GM13977 (cell line): ENCODE measurements at regions not wholly inside any gene's neighbourhood (a gene's known extent, or its start where the extent isn't known, plus 50 kb on each side); places are given as distances from the start of the nearest gene placed in this dataset.

Source experiments
- DNase-seq: peaks from one replicate; pipeline ENCODE4 v3.0.0; 2012; ENCODE audit warnings: low spot score
- in situ Hi-C: fragments of 300-500 bp; cut with MboI; formaldehyde crosslinking; loops from one replicate; pipeline ENCODE4 v1.12.0; 2022; ENCODE audit warnings: low sequenced_read_pairs, low pct_unique_long_range_greater_than_20kb, mixed read lengths, inconsistent platforms; ENCODE audit not compliant: unreplicated experiment
- TF ChIP-seq, protein P1 (sequence below): IDR thresholded peaks from 2 replicates; pipeline ENCODE4 v1.5.1; 2012; ENCODE audit warnings: mild to moderate bottlenecking, control low read depth; ENCODE audit not compliant: insufficient read depth; ENCODE audit errors: extremely low read depth, missing control alignments

DNA sequence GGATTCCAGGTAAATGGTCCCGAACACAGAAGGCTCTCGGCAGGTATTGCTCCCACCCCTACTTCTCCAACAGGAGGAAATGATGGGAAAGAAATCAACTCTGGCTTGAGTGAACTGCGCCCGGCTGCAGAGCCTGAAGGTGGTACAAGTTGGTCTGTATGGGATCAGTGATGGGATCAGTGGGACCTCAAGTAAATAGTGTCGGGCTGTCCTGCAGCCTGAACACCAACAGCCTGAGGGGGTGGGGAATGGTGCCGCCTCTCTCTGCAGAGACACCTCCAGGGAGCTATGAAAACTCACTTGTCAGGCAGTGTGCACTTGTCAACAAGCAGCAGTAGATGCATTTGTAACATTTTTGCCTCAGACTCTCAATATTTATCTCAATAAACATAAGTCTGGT, 183.5 kb downstream of the MATN1 start:
- DNase-seq: no peak
- TF ChIP-seq, protein P1, sequence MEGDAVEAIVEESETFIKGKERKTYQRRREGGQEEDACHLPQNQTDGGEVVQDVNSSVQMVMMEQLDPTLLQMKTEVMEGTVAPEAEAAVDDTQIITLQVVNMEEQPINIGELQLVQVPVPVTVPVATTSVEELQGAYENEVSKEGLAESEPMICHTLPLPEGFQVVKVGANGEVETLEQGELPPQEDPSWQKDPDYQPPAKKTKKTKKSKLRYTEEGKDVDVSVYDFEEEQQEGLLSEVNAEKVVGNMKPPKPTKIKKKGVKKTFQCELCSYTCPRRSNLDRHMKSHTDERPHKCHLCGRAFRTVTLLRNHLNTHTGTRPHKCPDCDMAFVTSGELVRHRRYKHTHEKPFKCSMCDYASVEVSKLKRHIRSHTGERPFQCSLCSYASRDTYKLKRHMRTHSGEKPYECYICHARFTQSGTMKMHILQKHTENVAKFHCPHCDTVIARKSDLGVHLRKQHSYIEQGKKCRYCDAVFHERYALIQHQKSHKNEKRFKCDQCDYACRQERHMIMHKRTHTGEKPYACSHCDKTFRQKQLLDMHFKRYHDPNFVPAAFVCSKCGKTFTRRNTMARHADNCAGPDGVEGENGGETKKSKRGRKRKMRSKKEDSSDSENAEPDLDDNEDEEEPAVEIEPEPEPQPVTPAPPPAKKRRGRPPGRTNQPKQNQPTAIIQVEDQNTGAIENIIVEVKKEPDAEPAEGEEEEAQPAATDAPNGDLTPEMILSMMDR: no peak
- in situ Hi-C loops: no loop called here

DNA sequence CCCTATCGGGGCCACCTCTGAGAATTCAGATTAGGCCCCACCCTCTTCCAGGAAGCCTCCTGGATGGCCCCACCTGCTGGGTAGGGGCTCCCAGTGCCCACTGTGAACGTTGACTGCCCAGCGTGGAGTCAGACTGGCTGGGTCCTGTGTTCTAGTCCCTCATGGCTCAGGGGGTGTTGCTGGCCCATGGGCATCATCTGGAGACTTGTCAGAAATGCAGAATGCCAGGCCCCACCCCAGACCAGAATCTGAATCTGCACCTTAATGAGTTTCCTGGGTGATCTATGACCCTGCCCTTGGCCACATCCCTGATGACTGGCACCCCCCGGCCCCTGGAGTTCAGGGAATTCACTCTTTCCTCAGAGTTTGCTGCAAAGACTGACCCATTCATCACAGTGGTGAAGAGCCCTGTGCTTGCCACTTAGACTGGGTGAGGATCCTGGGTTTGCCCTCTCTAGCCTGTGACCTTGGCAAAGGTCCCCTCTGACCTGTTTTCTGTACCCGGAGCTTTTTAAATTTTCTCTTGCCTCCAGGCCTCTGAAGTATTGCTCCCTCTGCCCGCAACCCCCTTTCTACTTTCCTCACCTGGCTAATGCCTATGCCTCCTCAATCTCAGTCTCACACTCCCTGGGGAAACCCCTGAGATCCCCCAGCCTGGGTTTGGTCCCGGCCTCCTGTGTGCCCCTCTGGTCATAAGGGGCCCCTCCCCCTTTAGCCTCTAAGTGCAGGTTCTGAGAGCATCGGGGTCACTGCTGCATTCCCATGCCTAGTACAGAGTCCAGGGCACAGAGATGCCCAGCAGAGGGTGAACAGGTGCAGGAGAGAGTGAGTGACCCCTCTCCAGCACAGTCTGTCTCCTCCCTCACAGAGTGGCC, 184.2 kb downstream of the MATN1 start:
- in situ Hi-C loops: no loop called here
- no peak for DNase-seq
- TF ChIP-seq, protein P1: no peak

DNA sequence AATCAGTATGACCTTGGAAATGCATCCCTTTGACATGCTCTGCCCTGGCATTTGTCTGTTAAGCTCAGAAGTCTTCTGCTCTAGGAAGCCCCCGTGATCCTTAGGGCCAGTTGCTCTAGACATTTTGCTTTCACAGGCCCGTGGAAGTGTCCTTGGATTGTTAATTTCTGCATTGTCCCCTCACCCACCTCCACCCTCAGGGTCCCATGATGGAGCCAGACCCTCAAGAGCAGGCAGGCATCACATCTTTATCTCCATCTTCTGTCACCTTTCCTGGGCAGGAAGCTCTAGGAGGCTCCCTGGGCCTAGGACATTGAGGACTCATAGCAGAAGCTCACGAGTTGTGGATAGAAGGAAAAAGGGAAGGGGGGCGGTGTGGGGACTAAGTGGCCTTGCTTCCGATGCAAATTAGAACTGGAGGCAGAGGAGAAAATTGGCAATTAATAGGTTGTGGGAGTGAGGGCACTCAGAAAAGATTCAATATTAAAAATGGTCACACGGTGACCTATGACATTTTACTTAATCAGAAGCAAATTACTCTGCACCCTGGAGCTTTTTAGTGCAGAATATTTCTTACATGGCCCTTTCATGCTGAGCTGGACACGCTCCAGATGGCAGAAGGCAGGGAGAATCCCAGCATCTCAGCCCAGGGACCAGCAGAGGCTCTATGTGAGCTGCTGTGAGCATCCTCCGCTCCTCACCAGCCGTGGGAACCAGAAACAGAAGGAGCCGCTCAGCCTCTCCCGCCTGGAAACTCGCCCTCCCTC, 185.0 kb downstream of the MATN1 start:
- TF ChIP-seq, protein P1: no peak
- DNase-seq: no peak
- in situ Hi-C loops: no loop called here

DNA sequence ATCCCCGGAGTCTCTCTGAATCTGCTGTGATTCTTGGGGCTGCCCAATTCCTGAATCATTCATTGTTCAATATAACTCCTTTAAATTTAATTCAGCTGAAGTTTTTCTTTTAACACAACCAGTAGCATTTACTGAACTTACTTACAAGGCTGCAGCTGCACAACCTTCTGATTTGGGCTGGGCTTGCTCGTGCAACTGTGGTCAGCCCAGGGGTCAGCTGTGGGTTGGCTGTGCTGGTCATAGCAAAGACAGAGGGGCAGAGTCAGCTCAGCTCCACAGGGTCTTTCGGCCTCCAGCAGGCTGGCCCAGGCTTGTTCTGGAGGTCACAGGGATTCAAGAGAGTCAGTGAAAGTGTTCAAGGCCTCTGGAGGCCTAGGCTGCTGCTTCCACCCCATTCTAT, 186.1 kb downstream of the MATN1 start:
- TF ChIP-seq, protein P1: no peak
- no peak for DNase-seq
- in situ Hi-C loops: no loop called here

DNA sequence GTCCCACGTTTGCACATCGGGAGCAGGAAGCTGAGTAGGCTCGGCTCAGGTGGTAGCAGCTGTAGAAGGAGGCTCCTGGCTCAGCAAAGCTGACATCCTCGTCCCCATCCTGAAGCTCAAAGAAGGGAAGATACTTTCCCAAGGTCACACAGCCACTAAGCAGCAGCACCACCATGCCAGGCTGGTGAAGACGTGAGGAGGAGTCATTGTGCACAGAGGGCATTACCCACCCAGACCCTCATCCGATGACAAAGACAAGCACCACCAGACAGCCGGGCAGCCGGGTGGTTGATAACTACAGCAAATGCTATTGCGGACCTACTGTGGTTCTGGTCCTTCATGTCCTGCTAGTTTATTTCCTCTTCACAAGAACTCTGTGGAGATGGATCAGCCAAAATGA, 186.9 kb downstream of the MATN1 start:
- TF ChIP-seq, protein P1: no peak
- no peak for DNase-seq
- in situ Hi-C loops: no loop called here

DNA sequence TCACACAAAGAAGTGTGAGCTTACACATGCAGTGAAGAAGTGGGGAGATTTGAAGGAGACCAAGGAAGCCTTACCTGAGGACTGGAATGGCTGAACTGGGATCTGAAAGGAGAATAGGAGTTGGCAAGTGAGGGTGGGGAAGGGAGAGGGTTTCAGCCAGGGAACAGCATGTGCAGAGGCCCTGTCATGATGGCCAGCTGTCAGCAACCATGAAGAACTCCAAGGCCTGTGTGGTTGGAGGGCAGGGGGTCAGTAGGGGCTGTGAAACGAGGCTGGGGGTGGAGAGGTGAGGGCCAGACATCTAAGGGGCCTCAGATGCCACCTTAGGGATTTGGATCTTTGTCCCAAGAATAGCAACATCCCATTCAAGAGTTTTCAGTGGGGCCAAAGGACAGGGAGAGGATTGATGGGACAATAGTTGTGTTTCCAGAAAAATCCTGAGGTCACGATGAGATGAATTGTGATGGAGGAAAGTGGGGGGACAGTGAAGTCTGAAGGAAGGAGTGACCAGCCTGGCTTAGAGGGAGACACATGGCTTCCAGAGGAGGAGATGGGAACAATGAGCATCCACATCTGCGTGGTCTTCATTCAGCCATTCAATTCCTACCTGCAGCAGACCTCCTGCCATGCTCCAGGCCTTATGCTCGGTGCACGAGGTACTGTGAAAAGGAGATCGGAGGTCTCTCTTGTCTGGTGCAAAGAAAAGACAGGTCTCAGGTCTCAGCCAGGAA, 187.6 kb downstream of the MATN1 start:
- no peak for DNase-seq
- in situ Hi-C loops: no loop called here
- TF ChIP-seq, protein P1: no peak
